ENCODE measurements at regions not wholly inside any gene's neighbourhood (a gene's known extent, or its start where the extent isn't known, plus 50 kb on each side); places are given as distances from the start of the nearest gene placed in this dataset.

DNA sequence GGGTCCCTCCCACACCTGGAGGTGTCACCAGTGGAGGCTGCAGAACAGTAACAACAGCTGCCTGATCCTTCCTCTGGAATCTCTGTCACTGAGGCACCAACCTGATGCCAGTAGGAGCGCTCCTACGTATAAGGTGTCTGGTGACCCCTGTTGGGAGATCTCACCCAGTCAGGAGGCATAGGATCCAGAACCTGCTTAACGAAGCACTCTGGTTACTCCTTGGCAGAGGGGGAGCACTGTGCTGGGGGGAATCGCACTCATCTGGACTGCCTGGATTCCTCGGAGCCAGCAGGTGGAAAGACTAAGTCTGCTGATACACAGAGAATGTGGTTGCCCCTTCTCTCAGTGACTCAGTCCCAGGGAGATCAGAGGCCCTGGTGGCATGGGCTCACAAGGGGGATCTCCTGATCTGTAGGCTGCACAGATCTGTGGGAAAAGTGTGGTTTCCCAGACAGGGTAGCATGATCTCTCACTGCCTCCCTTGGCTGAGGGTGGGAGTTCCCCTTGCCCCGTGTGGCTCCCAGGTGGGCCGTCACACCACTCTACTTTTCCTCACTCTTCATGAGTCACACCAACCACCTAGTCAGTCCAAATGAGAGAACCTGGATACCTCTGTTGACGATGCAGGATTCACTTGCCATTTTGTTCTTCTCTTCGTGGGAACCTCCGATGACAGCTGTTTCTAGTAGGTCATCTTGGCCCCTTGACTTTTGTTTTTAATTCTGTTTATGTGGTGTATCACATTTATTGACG lies 305.9 kb downstream of the IDS start:
- no peak for DNase-seq
- intact Hi-C loops (cut with DNase I), result no loop called here

DNA sequence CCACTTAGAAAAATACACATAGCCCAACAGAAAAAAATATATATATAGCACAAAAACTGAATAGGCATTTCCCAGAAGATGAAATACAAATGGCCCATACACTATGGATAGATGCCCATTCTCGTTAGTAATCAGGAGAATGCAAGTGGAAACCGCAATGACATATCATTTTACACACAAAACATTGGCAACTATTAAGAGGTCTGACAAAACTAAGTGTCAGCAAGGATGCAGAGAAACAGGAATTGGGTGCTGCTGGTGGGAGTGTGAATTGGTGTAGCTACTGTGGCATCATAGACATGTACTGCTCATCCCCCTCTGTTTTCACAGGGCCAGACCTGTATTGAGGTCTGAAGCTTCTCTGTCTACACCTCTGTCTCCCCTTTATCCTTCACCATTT lies 320.0 kb downstream of the IDS start:
- intact Hi-C loops (cut with DNase I), result no loop called here
- DNase-seq, result no peak

DNA sequence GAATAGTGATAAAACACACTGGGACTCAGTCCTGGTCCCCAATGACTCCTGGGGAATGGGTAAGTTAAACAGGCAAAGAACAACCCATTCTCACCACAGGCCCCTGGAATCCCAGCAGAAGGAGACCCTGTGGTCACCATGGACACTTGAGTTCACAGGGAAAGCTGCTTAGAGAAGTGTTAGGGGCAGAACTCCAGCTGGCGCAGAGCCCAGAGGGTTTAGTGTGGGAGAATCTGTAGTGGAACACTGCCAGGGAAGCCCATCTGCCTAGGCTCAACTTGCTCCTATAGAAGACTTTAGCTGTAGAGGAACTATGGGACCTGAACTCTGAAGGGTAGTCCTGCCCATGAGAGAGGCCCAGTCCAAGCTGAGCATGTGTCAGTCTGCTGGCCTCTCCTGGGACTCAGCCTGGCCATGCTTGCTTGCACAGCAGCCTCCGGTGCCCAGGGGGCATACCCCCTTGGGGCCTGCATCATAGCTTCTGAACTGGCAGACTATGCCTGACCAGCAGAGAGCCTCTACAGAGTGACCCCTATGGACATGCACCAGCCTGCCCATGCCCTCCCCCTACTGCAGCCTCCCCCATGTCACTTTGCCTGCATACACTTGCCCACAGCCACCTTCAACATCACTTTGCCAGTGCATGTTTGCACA lies 343.5 kb downstream of the IDS start:
- intact Hi-C loops (cut with DNase I), result no loop called here
- no peak for DNase-seq

DNA sequence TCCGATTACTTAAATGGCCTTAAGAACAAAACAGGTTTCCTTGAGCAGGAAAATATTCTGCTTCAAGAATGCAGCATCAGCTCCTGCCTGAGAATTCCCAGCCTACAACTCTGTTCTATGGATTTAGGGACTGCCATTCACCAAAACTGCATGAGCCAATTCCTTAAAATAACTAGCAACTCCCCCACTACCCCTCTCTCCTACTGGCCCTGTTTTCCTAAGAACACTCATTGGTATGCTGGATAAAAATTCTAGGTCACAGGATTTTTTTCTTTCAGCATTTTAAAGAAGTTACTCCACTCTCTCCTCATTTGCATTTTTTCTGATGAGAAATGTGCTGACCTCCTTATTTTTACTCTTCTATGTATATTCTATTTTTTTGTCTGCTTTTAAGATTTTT lies 347.1 kb downstream of the IDS start:
- DNase-seq, result no peak
- intact Hi-C loops (cut with DNase I), result no loop called here

DNA sequence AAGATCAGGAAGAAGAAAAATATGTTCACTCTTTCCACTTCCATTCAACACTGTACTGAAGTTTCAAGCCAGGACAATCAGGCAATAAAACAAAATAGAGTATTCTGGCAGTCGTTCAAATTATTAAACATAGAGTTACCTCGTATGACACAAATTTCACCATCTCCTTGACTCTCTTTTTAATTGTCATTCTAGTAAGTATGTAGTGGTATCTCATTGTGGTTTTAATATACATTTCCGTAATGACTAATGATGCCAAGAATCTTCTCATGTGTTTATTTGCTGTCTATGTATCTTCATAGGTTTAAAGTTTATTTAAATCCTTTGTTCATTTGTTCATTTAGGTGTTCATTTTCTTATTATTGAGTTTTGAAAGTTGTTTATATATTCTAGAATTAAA lies 352.2 kb downstream of the IDS start:
- no peak for DNase-seq
- intact Hi-C loops (cut with DNase I), result no loop called here

DNA sequence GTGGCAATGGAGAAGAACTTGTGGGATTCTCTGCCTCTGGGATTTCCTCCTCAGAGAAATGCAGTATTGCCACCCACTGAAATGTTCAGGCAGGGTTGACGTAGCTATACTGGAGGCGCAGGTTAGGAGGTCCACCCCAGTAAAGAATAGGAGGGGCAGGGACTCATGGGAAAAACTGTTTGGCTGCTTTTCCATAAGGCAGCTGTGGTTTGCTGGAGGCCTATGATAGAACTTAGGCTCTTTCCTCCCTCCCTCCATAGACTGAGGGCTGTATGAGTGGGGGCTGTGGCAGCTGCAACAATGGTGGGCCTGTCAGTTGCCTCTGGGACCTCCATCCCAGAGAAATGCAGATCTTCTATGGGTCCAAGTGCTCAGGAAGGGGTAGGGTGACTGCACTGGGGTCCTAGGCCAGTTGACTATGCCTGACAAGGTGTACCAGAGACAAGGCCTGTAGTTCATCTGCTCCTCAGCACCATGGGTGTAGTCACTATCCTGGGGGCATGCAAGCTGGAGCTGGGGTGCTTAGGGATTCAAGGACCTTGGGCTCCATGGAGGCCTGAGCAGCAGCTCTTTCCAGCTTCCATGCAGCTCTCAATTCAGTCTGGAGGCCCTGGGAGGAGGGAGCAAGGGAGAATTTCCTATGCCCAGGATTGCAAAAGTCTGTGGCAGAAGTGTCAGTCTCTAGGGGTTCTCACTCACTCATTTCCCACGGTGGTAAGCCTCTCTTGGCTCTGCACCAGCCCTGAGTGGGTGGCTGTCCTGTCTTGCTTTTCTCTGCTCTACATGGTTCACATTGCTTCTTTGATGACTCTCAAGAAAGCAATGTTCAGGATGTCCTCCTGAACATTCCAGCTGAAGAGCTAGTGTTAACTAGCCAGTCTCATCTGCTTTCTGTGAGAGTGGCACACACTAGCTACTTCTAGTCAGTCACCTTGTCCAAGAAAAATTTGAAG lies 353.0 kb downstream of the IDS start:
- no peak for DNase-seq
- intact Hi-C loops (cut with DNase I), result no loop called here

DNA sequence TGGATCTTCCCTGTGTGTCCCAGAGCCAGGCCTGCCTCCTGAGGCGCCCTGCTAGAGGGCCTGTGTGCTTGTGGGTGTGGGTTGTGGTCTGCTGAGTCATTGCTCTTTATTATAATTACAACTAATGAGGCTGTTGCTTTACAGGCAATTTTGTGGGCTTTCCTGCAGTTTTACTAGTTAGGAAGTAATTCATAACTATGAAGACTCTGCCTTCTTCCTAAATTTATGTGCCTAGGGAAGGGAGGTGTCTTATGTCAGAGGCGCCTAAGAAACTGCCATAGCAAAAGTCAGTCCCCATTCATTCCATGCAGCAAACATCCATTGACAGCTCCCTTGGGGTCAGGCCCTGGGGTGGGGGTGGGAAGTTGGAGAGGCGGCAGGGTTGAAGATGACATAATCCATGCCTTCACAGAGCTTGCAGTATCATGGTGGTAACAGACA lies 359.2 kb downstream of the IDS start:
- no peak for DNase-seq
- intact Hi-C loops (cut with DNase I), result no loop called here

DNA sequence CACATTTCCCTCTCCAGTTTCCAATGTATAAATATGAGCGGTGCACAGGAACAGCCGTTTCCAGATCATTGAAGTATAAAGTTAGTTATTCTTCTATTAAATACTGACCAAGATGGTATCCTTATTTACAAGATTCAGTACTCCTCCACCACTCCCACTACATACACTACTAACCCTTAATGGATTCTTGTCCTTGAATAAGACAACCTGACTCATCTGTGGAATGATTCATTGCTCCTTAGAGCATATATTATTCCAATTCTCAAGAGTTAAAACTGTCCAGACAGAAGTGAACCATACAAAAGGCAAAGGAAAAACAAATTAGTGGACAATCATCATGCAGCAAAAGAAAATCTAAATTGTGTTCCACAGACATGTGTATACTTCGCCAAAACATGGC lies 373.3 kb downstream of the IDS start:
- intact Hi-C loops (cut with DNase I), result no loop called here
- DNase-seq, result no peak

DNA sequence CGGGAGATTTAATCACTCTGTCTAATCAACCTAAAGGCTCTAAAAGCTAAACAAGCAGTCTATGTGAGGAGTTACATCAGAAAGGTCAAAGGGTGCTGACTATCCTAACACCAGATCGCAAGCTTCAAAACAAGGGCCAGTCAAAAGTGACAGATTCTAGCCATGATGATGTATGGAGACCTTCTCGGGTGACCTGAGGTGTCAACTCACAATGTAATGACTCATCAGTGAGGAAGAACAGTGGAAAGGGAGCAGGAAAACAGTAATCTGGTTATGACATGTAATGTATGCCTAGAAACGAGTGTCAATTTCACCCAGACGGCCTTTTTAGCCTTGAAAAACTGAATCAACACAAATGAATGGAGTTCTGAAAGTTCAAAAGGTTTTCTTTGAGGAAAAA lies 375.3 kb downstream of the IDS start:
- intact Hi-C loops (cut with DNase I), result no loop called here
- no peak for DNase-seq

DNA sequence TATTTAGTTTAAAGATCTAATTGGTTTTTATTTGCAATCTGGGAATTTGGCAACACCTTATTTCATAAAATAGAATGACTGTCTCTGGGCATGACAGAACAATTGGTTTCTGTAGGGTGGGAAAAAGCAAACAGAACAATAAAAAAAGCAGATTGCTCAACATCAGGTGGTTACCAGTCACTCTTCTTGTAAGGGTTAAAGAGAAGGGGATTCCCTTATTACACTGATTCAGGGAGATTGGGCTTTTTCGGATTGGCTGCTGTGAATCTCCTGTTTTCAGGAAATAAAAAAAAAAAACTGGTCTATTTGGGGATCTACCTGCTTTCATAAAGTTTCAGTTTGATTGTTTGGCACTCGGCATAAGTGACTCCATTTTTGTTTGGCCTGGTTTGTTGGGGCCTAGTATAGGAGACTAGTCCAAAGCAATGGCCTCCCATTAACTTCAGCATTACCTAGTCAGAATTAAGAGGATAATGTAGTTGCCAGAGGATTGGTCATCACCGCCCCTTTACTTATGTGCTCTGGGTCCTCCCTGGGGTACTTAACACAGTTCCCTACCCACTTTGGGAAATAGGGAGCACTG lies 380.5 kb downstream of the IDS start:
- no peak for DNase-seq
- intact Hi-C loops (cut with DNase I), result no loop called here

DNA sequence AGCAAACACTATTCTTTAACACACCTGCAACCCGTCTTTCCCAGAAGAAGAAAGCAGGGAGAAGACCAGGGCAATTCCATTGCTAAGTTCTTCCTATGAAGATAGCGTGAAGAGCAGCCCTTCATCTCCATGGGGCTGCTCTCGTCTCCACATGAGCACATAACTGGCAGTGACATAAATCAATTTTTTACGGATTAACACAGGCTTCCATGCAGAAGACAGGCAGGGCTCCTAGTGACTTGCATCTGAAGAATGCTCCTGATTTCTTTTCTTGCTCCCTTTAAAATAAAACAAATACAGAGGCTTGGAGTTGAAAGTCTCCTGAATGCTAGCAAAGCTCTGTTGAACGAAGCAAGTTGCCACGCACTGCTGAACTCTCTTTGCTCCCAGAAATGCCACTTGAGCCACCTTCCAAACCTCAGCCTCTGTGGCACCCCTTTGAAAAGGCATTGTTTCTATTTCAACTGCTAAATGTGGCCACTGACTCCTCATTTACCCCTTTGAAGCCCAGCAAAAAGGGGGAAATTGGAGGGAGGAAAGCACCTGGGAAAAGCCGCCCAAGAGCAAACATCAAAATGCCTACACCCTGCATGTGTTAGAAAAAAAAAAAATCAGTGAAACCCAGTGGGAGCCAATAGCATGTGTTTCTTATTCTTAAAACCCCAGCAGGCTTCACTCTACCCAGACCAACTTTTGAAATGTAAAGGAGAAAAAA lies 383.7 kb downstream of the IDS start:
- no peak for DNase-seq
- intact Hi-C loops (cut with DNase I), result no loop called here

DNA sequence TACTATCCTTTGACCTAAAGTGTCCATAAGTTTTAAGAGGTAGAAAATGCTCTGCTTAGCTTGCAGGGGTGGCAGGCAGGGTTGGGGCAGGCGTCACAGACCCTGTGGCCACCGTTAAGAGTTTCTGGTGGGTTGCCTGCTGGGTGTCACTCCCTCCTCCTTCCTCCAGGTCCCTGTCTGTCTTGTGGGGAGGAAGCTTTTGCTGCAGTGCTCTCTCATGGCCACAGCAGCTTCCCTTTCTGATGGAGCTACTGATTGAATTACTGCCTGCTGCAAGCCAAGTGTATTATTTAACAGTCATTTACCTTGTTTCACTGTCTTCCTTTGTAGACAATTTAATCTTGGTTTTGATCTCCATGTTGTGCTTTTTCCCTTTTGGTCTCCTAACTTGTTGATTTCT lies 384.6 kb downstream of the IDS start:
- intact Hi-C loops (cut with DNase I), result no loop called here
- no peak for DNase-seq

DNA sequence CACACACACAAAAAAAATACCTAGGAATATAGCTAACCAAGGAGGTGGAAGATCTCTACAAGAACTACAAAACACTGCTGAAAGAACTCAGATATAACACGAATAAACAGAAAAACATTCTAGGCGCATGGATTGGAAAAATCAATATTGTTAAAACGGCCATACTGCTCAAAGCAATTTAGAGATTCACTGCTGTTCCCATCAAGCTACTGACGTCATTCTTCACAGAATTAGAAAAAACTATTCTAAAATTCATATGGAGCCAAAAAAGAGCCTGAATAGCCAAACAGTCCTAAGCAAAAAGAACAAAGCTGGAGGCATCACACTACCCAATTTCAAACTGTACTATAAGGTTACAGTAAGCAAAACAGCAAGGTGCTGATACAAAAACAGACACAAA lies 390.2 kb downstream of the IDS start:
- DNase-seq, result no peak
- intact Hi-C loops (cut with DNase I), result no loop called here

DNA sequence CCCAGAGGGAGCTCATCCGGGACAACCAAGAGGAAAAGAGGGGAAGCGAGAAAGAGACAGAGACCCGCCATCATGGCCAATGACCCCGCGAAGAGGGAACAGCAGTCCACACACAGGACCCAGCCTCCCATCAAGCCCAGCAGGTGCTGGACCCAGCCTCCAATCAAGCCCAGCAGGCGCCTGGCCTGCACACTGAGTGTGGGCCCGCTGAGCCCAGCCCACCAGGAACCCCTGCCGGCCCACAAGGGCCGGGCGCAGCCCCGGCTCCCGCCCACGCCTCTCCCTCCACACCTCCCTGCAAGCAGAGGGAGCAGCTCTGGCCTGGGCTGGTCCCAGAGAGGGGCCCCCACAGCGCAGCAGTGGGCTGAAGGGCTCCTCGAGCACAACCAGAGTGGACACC lies 391.1 kb downstream of the IDS start:
- no peak for DNase-seq
- intact Hi-C loops (cut with DNase I), result no loop called here

DNA sequence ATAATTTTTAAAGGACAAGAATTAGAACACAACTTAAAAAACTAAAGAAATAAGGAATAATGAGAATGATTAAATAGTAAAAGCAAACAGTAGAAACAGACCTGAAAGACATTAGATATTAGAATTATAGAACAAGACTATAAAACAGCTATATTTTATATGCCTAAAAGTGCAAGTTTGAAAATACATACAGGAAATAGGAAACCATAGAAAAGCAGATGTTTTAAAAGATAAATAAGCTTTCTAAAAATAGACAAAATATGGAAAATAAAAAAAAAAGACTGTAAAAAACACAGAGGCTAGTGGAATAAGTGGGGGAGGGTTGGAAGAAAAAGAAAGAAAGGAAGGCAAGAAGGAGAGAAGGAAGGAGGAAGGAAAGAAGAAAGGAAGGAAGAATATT lies 407.3 kb downstream of the IDS start:
- DNase-seq, result no peak
- intact Hi-C loops (cut with DNase I), result no loop called here

DNA sequence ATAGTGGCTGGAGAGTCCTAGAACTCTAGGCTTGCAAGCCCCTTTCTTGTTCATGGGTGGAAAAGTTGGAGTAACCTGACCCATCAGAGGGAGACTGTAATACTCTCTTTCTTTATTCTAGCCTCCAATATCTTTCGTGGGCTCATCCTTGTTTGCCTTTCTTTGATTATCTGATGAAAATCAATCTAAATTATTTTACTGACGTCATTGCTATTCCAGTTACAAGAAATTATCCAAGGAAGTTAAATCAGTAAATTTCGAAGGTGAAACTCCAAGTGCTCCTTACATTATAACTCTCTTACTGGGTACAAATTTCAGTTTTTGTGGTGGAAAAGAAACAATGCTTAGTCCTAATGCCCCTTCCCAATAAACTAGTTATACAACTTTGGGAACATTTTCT lies 412.9 kb downstream of the IDS start:
- DNase-seq, result no peak
- intact Hi-C loops (cut with DNase I), result no loop called here

DNA sequence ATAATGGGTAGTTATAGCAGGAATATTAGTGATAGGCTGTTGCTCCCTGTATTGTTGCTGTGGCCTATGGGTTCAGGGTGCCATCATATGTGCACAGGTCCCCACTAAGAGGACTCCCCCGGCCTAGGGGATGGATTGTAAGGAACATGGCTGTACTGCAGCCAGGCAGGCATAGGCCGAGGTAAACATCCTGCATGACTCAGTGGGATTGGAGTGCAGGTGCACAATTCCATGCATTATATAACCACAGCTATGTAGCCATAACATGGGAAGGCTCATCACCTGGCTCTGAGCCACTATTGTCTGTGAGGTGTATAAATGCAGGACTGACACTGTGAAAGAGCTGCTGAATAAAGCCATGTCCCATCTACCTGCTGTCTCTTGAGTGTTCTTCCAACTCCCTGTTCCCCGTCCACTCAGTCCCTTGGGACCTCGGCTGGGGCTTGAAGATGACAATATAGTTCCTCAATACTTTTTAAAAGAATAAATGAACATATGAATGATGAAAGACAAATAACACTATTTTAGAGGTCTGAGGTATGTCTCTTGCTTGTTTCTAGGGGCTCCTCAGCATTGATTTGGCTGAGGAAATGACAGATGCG lies 425.2 kb downstream of the IDS start:
- intact Hi-C loops (cut with DNase I), result no loop called here
- DNase-seq, result no peak

DNA sequence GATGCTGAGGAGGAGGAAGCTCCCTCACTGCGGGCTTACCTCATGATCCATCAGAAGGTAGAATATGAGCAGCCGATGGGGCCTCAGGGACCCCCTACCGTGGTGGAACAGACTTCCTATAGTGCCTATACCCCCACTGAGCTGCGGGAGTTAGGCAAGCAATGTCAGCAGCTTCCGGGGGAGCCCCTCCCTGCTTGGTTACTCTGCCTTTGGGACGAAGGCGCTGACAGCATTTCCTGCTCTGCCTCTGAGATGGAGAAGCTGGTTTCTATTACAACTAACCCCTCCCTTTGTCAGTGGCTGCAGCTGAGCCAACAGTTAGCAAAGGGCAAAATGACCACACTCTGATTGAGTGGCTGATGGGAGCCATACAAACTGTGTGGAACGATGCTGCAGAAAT lies 430.7 kb downstream of the IDS start:
- intact Hi-C loops (cut with DNase I), result no loop called here
- peak in 1 of 42 donors; percentile 34 for DNase-seq

DNA sequence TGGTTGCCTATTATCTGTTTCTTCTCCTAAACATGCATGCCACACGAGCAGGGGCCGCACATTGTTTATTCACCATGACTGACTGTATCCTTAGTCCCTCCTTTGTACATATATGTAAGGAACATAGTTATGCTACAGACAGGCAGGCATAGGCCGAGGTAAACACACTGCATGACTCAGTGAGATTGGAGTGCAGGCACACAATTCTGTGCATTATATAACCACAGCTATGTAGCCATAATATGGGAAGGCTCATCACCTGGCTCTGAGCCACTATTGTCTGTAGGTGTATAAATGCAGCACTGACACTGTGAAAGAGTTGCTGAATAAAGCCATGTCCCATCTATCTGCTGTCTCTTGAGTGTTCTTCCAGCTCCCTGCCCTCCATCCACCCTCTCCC lies 431.6 kb downstream of the IDS start:
- intact Hi-C loops (cut with DNase I), result no loop called here

More for the DNA sequence above, 431.6 kb downstream of the IDS start:
- DNase-seq, result peak in 1 of 42 donors; percentile 1

Data from head of caudate nucleus (tissue), 42 donors.